NT2/D1 (cell line): ENCODE measurements at regions not wholly inside any gene's neighbourhood (a gene's known extent, or its start where the extent isn't known, plus 50 kb on each side); places are given as distances from the start of the nearest gene placed in this dataset.
"Not testable (repeated sequence)": the region's sequence is repeated elsewhere in the genome, so short reads cannot be mapped to it uniquely, and the experiment has no call there.

ENCODE experiments used
- DNase-seq: peaks from one replicate; pipeline ENCODE4 v3.0.0-alpha.2; 2011; ENCODE audit warnings: low read depth, low spot score
- H3K27me3 ChIP-seq: 2 replicates; pipeline ENCODE4 v1.6.0; 2011; ENCODE audit warnings: mild to moderate bottlenecking; ENCODE audit not compliant: insufficient read length, insufficient read depth
- H3K36me3 ChIP-seq: 2 replicates; pipeline ENCODE4 v1.6.1; 2011; ENCODE audit warnings: mild to moderate bottlenecking, low read length, mixed read lengths; ENCODE audit not compliant: insufficient read depth, insufficient read length
- H3K4me1 ChIP-seq: 2 replicates; pipeline ENCODE4 v1.5.1; 2011; ENCODE audit not compliant: insufficient read depth, insufficient read length
- H3K4me3 ChIP-seq: 2 replicates; pipeline ENCODE4 v1.5.1; 2011; ENCODE audit warnings: low read depth; ENCODE audit not compliant: insufficient read length
- H3K9ac ChIP-seq: 2 replicates; pipeline ENCODE4 v1.6.0; 2011; ENCODE audit warnings: low read depth; ENCODE audit not compliant: insufficient read length
- H3K9me3 ChIP-seq: 2 replicates; pipeline ENCODE4 v1.5.1; 2011; ENCODE audit warnings: mild to moderate bottlenecking, low read length; ENCODE audit not compliant: insufficient read depth
- SUZ12 ChIP-seq: IDR thresholded peaks from 2 replicates; pipeline ENCODE4 v1.6.1; 2011; ENCODE audit not compliant: insufficient read length, insufficient read depth; ENCODE audit errors: extremely low read depth
- YY1 ChIP-seq: IDR thresholded peaks from 2 replicates; pipeline ENCODE4 v1.6.1; 2011; ENCODE audit not compliant: insufficient read length, insufficient read depth
- ZNF274 ChIP-seq: IDR thresholded peaks from 2 replicates; pipeline ENCODE4 v1.6.1; 2011; ENCODE audit warnings: mild to moderate bottlenecking, low read depth, low read length

DNA sequence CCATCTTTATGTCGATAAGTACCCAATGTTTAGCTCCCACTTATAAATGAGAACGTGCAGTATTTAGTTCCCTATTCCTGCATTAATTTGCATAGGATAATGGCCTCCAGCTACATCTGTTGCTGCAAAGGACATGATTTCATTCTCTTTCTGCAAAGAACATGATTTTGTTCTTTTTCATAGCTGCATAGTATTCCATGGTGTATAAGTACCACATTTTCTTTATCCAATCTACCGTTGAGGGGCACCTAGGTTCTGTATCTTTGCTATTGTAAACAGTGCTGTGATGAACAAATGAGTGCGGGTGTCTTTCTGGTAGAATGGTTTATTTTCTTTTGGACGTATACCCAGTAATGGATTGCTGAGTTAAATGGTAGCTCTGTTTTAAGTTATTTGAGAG lies 63.0 kb downstream of the HLX start:
- no peak overlapping the region for H3K4me3 ChIP-seq
- H3K36me3 ChIP-seq, result no peaks in the 10 kb centered on the region
- H3K9ac ChIP-seq, result no peak overlapping the region
- no peaks in the 10 kb centered on the region for H3K4me1 ChIP-seq
- no peak for DNase-seq
- TF ChIP-seq ZNF274 (no peak), SUZ12 (no peak), YY1 (no peak)
- no peaks in the 10 kb centered on the region for H3K9me3 ChIP-seq
- no peaks in the 10 kb centered on the region for H3K27me3 ChIP-seq

DNA sequence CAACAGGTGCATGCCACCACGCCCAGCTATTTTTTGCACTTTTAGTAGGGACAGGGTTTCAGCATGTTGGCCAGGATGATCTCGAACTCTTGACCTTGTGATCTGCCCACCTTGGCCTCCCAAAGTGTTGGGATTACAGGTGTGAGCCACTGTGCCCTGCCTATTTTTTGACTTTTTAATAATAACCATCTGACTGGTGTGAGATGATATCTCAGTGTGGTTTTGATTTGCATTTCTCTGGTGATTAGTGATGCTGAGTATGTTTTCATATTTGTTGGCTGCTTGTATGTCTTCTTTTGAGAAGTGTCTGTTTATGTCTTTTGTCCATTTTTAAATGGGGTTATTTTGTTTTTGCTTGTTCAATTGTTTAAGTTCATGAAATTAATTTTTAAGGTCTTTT lies 63.7 kb downstream of the HLX start:
- not testable (repeated sequence) for H3K36me3 ChIP-seq, H3K4me1 ChIP-seq, H3K4me3 ChIP-seq, H3K9ac ChIP-seq, H3K9me3 ChIP-seq, H3K27me3 ChIP-seq, DNase-seq

DNA sequence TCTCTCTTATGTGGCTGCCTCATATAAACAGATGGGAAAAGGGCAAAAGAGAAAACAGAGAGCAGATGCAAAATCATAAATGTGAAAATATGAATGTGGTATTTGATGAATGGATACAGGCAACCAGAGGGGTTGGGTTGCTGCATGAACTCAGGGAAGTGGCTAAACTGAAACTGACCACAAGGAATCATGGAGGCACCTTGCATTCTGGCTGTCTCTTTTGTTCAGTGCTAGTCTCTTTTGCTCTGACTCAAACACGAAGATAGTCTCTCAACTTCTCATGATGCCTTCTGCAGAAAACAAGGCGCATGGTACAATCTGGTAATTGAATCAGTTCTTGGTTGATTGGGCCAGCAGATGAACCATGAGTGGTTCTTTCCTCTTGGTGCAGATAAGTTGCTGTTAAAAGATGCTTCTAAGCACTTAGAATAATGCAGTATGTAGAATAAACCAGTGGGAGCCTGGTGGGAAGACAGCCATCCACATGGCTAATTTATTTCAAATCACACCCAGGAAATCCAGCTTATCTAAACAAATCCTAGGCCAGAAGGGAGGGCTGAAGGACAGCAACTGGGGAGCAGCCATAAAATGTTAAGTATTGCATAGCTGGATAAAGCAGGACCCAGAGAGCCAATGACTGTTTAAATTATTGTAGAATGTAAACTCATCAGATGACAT lies 64.2 kb downstream of the HLX start:
- TF ChIP-seq SUZ12, result no peak
- no peak for DNase-seq
- no peak overlapping the region for H3K9ac ChIP-seq
- H3K27me3 ChIP-seq, result no peaks in the 10 kb centered on the region
- H3K36me3 ChIP-seq, result no peaks in the 10 kb centered on the region
- no peak overlapping the region for H3K4me3 ChIP-seq
- no peaks in the 10 kb centered on the region for H3K9me3 ChIP-seq
- no peaks in the 10 kb centered on the region for H3K4me1 ChIP-seq

DNA sequence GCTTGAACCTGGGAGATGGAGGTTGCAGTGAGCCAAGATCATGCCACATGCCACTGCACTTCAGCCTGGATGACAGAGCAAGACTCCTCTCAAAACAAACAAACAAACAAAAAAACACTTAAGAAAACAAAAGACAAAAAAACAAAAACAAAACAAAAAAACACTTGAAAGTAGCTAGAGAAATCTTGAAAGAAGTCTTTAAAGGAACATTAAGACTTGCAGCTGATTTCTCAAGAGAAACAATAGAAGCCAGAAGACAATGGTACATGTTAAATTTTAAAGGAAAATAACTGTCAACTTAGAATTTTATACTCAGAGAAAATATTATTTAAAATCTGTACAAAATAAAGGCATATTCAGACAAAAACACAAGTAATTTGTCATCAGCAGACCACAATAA lies 71.3 kb downstream of the HLX start:
- H3K27me3 ChIP-seq, result no peaks in the 10 kb centered on the region
- TF ChIP-seq ZNF274 (no peak), YY1 (no peak), SUZ12 (no peak)
- H3K36me3 ChIP-seq, result no peaks in the 10 kb centered on the region
- H3K4me3 ChIP-seq, result no peak overlapping the region
- no peaks in the 10 kb centered on the region for H3K4me1 ChIP-seq
- peaks cover 18% of the 10 kb centered on the region for H3K9me3 ChIP-seq
- no peak overlapping the region for H3K9ac ChIP-seq
- DNase-seq, result no peak

DNA sequence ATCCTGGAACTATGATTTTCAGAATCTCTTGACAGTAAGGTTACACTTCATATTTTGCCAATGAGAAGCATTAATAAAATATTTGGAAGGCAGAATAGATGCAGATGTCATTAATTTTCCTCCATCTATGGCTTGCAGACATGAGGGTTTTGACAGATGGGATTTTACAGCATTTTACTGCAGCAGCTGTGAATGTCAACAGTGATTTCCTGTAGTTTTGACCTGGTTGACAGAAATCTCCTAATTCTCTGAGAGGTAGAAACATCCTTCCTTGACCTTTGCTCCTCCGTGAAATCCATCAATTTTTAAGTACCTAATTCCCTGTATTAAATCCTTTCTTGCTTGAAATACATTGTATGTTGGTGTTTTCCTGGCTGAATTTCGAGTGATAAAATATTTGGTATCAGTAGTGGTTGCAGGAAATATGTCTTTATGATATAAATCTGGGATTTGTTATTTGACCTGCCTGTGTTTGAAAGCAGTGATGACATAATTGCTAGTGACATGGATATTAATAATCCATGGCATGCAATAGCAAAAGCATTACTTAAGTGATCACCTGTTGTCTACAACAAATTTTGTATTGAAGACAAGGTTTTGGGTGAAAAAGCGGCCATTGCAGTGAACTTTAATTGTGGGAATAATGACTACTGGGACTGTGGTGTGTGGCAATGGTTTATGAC lies 73.9 kb downstream of the HLX start:
- TF ChIP-seq YY1, result no peak
- TF ChIP-seq SUZ12, result no peak
- no peak for TF ChIP-seq ZNF274
- Histone ChIP-seq H3K4me3 (no peak overlapping the region), H3K36me3 (no peaks in the 10 kb centered on the region), H3K27me3 (no peaks in the 10 kb centered on the region), H3K4me1 (no peaks in the 10 kb centered on the region), H3K9me3 (peaks cover 18% of the 10 kb centered on the region), H3K9ac (no peak overlapping the region)
- DNase-seq, result no peak

DNA sequence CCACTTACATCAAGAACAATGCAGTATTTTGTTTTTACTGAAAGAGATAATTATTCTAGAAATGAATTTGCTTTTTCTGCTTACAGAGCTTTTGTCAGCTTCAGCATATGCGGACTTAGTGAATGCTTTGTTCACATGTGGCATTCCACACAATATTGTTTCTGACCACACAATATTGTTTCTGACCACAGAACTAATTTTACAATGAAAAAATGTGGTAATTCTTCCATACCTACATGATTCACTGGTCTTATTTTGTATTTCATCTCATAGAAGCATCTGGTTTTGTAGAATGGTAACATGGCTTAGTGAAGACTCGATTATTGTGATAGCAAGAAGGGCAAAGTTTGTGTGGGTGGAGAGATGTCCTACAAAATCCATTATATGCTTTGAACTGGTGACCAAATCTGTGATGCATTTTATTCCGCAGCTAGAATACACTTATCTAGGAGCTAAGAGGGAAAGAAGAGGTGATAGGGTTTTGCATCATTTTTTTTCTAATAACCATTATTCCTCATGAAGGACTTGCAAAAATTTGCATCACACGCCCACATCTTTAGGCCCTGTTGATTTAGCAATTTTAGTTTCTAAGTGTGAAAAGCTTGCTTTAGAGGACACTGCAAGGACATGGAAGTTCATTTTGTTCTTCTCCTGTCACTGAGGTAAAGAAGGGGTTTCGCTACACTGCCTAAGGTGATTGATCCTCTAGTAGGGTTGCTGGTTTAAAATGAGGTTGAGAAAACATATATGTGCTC lies 75.3 kb downstream of the HLX start:
- Histone ChIP-seq H3K9ac (no peak overlapping the region), H3K4me3 (no peak overlapping the region), H3K9me3 (peaks cover 18% of the 10 kb centered on the region), H3K27me3 (no peaks in the 10 kb centered on the region), H3K36me3 (no peaks in the 10 kb centered on the region), H3K4me1 (no peaks in the 10 kb centered on the region)
- no peak for DNase-seq
- no peak for TF ChIP-seq ZNF274
- TF ChIP-seq YY1, result no peak
- TF ChIP-seq SUZ12, result no peak

DNA sequence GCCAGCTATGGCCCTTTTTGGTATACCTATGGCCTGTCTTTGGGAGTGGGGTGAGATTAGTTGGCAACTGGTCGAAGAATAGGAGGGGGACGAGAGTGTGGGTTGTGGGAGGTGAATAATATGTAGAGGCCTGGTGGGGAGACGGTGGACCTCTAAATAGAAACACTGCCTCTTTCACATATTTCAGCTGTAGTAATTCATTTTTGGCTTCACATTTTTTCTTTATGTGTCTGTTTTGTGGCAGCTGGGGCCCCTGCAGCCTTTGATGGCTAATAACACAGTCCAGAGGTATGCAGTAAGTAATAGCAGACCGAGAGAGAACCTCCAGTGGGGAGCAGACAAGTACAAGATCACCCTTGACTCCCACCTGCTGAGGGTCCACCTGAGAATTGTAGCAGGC lies 75.9 kb downstream of the HLX start:
- Histone ChIP-seq H3K9me3 (peaks cover 13% of the 10 kb centered on the region), H3K36me3 (no peaks in the 10 kb centered on the region), H3K4me3 (no peak overlapping the region), H3K27me3 (no peaks in the 10 kb centered on the region), H3K9ac (no peak overlapping the region), H3K4me1 (no peaks in the 10 kb centered on the region)
- TF ChIP-seq ZNF274 (no peak), SUZ12 (no peak), YY1 (no peak)
- DNase-seq, result no peak
